NCI-H345 (cell line): ENCODE measurements at regions not wholly inside any gene's neighbourhood (a gene's known extent, or its start where the extent isn't known, plus 50 kb on each side); places are given as distances from the start of the nearest gene placed in this dataset.
A peak's percentile ranks its signal among the peaks of the same experiment; 100 is the strongest.

Source experiments
- DNase-seq: peaks from one replicate; lab custom pipeline; 2025; lab: John Stamatoyannopoulos, UW

DNA sequence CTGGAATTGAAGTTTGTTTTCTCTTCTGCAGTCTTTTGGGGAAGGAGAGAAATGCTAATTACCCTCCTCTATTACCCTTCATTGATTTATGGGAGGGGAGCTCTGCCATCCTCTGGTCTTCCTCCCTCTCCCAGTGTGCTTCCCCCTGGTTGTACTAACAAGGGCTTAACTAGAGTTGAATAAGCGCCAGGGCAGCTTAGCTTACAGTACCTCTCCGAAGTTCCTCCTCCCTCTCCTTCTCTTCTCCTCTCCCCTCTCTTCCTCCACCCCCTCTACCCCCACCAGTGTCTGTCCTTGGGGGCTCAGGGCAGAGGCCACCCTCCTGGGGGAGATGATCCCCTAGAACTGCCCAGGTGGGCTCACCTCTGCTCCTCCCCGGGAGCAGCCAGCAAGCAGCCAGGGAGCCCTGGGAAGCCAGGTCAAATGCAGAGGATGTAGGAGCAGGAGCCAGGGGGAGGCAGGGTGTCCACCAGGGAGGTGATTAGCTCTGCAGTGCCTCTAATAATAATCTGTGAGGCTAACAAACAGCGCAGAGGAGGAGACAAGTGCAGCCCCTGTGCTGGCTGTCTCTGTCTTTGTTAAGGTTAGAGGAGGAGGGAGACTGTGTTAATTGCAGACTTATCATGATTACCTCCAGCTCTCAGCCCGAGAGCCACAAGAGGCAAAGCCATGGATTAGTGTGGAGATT, 191.6 kb upstream of the CADM1 start:
- DNase-seq: no peak

DNA sequence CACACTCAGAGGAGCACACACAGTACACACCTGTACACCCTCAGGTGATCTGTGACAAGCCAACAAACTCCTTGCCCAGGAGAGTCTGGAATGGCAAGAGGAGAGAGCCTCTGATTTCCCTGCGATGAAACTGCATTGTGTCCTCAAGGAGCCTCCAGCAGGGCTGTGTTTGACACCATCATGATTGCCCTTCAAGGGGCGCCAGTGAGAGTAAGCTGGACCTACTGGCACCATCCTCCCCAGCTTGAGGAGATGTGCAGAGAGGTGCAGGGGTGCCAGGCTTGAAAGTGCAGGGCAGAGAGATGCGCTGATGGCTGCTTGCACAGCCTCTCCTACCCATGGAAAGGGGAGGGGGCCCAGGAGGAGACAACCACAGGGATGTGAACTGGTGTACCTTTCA, 188.8 kb upstream of the CADM1 start:
- no peak for DNase-seq

DNA sequence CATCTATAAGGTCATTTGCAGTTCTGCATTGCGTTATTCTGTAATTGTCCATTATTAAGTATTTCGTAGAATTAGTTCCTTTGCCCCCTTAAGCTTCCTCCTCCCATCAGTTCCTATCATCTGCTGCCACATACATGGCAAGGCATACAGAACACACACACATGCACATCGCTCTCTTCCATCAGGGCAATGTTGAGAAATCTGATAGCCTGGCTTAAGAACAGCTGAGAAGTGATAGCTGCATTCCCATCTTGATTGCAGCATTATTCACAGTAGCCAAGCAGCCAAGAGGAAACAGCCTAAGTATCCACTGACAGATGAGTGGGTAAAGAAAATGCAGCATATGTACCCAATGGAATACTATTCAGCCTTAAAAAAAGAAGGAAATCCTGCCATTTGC, 186.8 kb upstream of the CADM1 start:
- DNase-seq: no peak

DNA sequence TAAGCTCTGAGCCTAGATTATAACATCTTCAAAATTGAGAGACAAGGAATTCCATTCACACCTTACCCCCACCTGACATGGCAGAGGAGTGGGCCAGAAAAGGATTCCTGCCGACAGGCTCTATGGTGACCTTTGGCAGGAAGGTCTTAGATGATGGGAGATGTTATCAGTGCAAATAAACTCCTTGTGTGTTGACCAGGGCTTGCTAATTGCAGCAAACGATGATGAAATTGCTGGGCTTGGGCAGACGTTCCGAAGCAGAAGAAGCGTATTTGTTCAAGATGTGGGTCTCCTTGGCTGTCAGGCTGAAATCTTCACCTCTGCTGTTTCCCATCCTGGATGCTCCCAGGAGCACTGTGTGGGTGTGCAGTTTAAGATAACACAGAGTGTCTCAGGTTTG, 183.7 kb upstream of the CADM1 start:
- no peak for DNase-seq

DNA sequence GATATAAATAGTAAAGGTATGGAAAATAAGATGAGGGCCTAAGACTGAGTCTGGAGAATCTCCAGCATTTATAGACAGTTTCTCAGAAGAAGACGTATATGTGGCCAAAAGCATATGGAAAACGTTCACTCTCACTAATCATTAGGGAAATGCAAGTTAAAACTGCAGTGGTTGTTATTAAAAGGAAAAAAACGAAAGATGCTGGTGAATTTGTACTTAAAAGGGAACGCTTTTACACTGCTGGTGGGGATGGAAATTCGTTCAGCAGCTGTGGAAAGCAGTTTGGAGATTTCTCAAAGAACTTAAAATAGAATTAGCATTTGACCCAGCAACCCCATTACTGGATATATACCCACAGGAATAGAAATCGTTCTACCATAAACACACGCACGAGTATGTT, 180.5 kb upstream of the CADM1 start:
- DNase-seq: no peak

DNA sequence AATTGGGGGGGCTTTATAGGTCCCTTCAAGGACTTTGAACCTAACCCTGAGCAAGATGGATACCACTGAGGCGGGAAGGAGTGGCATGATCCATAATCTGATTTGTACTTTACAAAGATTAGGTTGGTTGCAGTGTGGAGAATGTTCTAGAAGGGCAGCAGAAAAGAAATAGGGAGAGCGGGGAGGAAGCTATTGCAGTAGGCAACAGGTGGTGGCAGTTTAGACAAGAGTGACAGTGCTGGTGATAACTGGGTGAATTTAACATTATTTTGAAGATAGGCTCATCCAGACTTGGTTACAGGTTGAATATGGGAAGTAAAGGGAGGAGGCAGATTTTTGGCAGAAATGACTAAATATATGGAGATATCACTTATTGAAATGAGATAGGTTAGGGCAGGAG, 179.9 kb upstream of the CADM1 start:
- DNase-seq: no peak

DNA sequence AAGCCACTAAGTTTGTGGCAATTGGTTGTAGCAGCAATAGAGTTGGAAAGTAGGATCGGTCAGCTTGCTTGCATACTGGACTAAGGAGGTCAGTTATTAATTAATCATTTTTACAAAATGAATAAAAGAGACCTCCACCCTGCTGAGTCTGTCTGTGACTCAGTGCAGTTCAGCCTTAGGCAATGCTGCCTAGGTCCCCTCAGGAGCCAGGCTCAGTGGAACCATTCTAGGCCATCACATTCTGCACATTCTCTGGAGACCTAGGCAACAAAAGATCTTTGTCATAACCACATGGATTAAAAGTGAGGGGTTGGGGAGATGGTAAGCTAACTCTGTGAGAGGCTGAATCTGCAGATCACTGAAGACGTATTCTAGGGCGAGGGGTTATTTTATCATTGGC, 178.7 kb upstream of the CADM1 start:
- DNase-seq: no peak

DNA sequence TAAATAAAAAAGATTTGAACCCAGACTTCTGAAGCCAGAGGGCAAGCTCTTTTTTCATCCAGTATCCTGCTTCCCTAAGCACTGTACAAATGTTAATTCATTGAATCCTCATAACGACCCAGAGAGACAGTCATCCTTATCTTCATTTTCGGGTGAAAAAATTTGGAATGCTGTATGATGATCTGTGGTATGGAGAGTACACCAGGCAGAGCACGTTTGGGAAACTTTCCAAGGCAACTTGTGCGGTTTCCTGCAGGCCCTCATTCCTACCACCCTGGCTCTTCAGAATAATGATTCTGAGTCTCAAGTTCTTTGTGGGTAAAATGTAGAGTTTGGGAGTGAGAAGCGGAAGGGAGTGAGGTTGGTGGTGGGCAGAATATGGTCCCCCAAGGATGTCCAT, 177.9 kb upstream of the CADM1 start:
- no peak for DNase-seq

DNA sequence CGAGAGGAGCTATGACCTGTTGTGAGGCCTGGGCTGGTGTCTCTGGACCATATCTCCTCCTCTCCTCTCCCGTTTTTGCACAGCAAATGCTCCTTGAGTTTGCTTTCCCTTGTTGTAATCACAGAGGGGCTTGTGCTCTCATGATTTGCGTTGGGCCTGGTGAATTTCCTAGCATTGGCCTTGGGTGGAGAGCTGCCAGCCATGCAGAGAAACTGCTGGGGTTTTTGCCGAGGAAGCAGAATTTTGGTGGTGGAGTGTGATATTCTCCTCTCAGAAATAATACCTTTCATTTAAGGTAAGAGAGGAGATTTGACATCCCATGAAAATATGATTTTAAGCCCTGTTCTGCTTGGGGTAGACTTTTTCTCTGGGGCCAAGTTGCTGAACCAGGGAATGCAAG, 175.7 kb upstream of the CADM1 start:
- DNase-seq: no peak

DNA sequence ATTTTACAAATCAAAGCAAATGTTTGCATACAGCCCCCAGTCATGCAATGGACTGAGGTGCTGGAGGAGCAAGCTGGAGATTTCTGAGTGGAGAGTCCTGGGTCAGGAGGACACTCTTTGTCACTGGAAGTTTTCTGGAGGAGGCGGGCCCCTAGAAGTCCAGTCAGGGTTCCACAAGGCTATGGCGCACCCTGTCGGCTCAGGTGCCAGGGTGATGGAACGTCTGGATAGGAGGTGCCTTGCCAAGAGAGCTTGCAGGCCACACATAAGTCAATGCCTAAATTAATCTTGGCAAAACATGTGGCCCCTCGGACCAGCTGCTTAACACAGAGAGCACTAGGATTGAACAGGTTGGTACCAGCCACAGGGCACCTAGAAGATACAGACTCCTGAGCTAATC, 174.7 kb upstream of the CADM1 start:
- no peak for DNase-seq

DNA sequence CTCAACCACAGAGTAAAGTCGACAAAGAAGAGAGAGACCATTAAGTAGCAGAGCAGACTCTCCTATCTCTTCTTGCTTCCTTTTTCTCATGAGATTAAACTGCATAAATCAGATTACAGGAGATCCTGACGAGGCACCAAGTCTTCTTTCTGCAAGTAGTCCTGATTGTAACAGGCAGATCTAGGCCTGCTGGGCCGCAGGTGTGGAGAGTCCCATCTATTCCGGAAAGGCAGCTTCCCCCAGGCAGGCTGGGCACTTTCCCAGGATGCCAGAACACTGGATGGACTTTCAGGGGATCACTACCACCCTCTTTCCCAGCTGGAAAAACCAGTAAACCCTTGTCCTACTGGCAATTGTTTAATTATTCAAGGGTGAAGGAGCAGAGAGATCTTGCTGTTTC, 173.0 kb upstream of the CADM1 start:
- DNase-seq: no peak

DNA sequence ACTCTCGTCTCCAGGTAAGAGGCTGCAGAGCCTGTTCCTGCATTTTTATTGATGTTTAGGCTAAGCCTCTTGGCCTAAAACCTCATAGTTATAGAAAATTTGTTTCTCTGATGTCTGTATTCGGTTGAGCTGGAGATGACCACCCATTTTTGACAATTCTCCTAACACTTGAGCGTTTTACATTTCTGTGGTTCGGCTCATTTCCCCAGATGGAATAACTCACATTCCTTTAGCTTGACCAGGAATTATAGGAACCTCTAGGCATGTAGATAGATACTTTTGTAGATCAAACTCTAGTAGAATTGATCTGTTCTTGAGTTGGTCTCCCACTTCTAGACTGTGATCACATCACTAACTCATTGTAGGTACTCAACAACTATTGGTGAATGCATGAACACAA, 172.6 kb upstream of the CADM1 start:
- no peak for DNase-seq

DNA sequence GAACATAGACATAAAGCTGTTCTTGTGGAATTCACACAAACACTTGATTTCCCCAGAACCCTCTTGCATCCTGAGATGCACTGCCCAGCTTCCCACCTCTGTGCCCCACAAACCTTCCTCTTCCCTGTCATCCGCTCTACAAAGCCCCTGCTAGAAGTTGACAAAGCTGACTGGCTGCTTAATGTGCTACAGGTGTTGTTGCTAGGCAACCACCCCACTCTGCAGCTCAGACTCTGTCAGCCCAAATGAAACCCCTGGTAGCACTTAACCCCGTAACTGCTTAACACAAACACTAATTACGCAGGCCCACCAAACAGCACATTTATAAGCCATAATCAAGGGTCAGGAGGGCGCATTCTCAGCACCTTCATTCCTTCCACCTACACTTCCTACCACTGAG, 172.0 kb upstream of the CADM1 start:
- peak; percentile 59 for DNase-seq

DNA sequence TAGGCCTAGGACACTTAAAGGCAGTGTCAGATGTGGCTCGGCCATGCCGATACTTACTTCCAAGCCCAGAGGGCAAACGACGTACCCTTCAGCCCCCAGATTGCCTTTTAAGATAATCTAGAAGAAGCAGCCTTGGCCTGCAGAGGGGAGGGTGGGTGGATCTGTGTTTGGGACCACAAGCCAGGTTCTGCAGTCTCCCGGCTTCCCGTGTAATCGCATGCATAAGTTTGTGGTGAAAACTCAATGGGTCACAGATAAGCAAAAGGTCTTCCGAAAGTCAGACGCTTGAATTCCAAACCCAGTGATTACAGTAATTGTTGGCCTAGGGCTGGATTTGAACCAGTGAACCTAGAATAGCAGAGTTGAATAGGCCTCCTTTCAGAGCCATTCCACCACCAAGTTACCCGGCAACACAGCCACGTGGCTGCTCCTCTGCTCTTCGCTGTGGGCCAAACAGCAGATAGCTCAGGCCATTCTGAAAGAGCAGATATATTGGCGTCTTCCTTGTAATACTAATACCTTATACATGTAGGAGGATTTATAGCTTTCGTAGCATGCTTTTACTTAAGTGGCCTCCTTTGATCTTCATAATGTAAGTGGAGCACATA, 170.8 kb upstream of the CADM1 start:
- no peak for DNase-seq

DNA sequence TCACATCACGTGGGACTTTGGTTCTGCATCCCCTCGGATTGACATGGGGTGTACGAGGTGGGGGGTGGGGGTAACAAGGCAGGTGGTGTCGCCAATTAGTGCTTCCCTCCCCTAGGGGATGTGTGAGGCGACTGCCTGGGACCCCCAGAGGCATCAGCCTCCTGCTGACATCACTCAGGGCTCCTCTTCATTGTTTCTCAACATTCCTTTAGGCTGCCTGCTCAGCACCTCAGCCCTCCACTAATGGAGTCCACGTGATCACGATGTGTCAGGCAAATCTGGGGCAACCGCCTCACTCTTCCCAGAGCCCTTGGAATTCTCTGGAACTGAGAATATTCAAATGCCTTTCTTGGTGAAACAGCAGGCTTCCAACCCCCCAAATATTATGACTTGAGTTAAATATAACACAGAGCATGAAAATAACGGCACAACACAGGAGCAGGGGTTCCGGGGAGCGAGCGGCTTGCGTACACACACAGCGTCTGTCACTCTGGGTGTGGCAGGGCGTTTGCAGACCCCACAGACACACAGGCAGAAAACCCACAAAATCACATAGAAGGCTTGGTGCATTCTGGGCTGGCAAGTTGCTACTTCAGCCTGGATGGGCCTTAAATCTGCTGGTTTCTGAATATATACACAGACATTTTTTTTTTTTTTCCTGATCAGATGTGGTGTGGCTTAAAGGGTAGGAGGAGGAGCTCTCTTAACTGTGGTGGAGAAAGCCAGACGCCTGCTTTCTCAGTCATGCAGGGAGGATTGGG, 170.1 kb upstream of the CADM1 start:
- no peak for DNase-seq

DNA sequence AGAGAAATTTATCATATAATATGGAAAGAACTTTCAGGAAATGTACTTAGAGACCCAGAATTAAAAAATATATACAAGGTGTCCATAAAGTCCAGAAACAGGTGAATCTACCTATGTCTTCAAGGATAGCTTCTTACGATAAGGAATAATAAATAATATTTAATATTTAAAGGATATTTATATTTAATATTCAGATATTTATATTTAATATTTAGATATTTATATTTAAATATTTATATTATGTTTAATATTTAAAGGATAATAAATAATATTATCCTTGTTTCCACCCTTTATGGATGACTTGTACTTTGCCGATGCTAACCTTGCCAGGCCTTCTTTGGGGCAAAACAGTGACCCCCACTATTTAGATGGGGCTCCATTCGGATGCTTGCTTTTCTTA, 169.5 kb upstream of the CADM1 start:
- no peak for DNase-seq

DNA sequence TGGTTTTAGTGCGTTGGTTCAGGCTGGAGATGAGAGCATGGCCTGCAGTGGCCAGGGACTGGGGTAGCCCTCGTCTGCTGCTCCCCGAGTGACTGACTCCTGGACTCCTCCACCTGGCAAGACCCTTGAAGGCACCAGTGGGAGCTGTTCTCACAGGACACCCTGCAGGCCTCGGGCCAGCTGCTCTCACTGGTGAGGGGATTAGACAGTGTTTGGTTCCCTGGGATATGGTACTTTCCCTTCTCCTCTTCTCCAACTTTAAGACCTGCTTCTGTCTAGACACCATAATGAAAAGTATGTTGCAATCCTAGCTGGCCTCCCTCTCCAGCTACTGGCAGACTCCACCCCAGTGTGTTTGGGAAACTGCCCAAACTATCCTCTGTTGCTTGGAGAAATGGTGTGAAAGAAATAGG, 168.8 kb upstream of the CADM1 start:
- no peak for DNase-seq

DNA sequence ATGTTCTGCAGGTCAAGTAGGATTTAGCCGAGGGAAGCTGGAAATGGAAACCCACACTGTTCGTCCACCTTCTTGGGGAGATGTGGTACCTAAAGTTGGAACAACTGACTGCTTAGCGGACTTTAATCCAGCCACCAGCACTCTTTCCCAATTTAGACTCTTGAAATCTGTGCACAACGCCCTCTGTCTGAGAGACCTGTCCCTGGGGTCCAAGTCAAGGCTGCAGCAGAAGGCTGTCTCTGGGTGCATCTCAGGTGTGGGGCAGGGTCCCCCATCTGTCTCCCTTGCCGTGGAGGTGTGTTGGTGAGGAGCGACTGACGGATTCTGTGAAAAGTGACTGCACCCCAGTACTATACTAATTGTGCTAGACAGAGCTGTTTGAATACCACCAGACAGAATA, 168.2 kb upstream of the CADM1 start:
- no peak for DNase-seq

DNA sequence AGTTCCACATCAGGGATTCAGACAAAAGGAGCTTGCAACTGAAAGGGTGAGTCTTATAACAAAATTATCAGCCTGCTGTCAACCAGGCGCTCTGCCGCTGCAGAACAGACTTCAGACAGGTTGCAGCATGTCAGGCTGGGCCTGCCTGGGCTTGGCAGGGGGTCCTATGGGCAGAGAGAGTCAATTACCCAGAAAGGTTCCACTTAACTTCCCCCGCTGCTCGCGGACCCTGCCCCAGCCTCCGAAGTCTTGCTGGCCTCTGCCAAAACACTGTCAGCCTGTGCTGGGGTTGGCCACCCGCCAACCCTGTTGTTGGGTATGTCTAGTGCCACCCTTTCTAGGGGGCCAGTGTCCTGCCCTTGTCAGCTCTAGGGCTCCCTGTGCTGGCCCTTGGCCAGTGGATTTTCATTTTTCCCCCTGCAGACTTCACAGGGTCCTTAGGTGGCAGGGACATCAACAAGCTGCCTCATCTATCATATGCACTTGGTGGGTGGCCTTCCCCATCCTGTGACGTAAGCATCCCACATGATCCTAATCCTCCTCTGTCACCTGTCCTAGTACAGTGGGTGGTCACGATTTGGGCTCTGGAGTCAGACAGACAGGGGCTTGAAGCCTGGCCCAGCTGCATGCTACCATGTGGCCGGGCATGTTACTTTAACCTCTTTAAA, 166.5 kb upstream of the CADM1 start:
- DNase-seq: peak; percentile 97

DNA sequence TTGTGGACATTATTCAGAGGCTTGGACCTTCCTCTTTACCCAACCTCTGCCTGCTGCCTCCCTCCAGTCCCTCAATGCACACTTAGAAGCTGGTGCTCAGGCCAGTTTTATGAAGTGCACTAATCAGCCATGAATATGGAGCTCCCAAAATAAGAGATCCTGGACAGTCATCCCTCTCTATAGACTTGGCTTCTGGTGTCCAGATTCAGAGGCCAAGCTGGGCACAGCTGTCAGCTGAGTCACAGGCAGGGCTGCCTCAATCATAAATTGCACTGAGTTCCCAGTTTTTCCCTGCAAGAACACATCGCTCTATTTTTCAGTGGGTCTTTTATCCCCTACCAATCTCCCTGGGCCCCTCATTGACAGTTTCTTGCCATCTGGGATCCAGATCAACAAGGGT, 161.7 kb upstream of the CADM1 start:
- no peak for DNase-seq

DNA sequence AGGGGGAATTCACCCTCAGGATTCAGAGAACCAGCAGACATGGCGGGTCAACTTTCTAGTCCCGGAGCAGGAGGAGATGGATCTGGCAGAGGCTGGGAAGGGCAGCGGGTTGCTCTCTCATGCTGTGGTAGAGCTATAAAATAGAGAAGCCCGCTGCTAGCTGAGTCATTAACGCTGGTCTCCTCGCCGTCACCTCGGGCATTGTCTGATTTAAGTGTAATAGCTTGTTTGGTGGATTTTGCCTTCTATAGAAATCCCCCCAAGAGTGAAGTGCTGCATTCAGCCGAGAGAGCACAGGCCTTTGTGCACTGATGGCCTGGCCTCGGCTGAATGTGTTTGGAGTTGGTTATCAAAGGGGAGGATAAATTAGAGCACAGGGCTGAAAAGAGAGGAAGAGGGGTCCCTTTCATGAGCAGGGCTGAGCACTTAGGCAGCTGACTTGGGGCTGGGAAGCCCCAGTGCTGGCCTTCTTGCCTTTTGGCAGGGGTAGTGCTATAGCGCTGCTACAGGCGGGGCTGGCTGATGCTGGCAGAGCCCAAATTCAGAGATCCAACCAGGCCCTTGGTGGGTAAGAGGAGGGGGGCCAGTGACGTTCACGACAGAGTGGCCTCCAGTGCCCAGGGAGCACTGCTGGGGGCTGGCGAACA, 161.1 kb upstream of the CADM1 start:
- DNase-seq: peak; percentile 13

DNA sequence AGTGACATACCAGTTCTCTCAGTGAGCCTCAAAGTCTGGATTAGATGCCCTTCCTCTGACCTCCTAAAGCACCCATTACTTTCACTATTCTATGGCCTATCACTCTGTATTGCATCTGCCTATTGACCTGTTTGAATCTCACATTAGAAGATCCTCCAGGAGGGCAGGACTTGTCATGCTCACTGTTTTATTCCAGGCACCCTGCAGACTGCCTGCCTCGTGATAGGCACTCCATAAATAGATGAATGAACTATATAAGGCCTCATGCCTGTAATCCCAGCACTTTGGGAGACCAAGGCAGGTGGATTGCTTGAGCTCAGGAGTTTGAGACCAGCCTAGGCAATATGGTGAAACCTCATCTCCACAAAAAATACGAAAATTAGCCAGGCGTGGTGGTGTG, 160.1 kb upstream of the CADM1 start:
- DNase-seq: peak; percentile 47

DNA sequence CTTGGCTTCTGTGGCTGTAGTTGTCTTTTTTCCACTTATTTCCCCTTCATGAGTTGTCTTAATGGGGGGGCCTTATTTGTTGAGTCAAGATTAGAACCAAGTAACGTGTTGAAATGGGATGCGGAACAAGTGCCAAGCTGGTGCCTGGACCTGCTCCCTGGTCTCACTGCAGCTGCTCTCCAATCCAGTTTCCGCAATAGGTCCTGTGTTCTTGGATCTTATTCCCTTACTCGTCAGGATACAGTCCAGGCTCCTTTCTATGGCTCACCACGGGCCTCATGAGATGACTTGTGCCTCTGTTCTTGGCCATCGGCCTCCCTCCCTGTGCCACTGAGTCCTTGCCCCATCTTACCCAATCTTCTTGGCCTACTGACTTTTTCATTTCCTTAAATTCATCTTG, 159.6 kb upstream of the CADM1 start:
- DNase-seq: no peak
